ENCODE measurements at regions not wholly inside any gene's neighbourhood (a gene's known extent, or its start where the extent isn't known, plus 50 kb on each side); places are given as distances from the start of the nearest gene placed in this dataset.
A peak's percentile ranks its signal among the peaks of the same experiment; 100 is the strongest.

GRCh38 chr3:195013411-195014361 is 257.3 kb downstream of the XXYLT1 start:
- Histone ChIP-seq H2BK5ac (ENCODE audit: low read depth, low read length, poor library complexity) (no peak overlapping the region), H3K79me1 (ENCODE audit: low read length) (peaks cover 3% of the 10 kb centered on the region), H4K12ac (ENCODE audit: low read depth, low read length) (no peak overlapping the region), H3K4ac (ENCODE audit: low read depth, low read length) (no peak overlapping the region), H3K79me2 (ENCODE audit: control insufficient read depth, insufficient read depth, low read length, poor library complexity) (no peaks in the 10 kb centered on the region), H2BK12ac (ENCODE audit: low read length) (no peak overlapping the region), H3K27me3 (ENCODE audit: insufficient read depth, low read length) (no peaks in the 10 kb centered on the region), H3K4me3 (ENCODE audit: low read depth, low read length) (no peak overlapping the region), H4K91ac (ENCODE audit: low read depth, low read length) (no peak overlapping the region), H2AK5ac (ENCODE audit: low read length) (no peak overlapping the region), H3K14ac (ENCODE audit: low read length) (no peak overlapping the region), H3K4me2 (ENCODE audit: low read length) (no peak overlapping the region), H3K27ac (ENCODE audit: low read depth, low read length) (no peak overlapping the region), H3K4me1 (ENCODE audit: control insufficient read depth in 1 of 2, insufficient read depth in 2 of 2, low read length in 2 of 2) (peaks cover 3 to 7% of the 10 kb centered on the region in 2 experiments), H2AFZ (ENCODE audit: insufficient read depth, low read length, poor library complexity) (no peak overlapping the region), H3K9ac (ENCODE audit: low read length) (no peak overlapping the region), H4K8ac (ENCODE audit: low read depth, low read length) (no peak overlapping the region), H2BK120ac (ENCODE audit: insufficient read depth, low read length, poor library complexity) (no peak overlapping the region), H3K23ac (ENCODE audit: low read length) (no peak overlapping the region), H3K18ac (ENCODE audit: low read length) (no peak overlapping the region), H3K36me3 (ENCODE audit: control insufficient read depth in 1 of 2, insufficient read depth in 2 of 2, low read length in 2 of 2) (no peaks in the 10 kb centered on the region), H3K9me3 (ENCODE audit: insufficient read depth, low read depth, low read length) (peaks cover 6% of the 10 kb centered on the region)
- WGBS (ENCODE audit: extremely low coverage, insufficient coverage, insufficient read length): no CpG with 5 or more reads among the region's 17 CpGs
- DNase-seq: no peak

- Histone ChIP-seq H3K36me3 (ENCODE audit: control insufficient read depth in 1 of 2, insufficient read depth in 2 of 2, low read length in 2 of 2) (no peaks in the 10 kb centered on the region), H3K4me2 (ENCODE audit: low read length) (no peak overlapping the region), H3K9me3 (ENCODE audit: insufficient read depth, low read depth, low read length) (peaks cover 3% of the 10 kb centered on the region), H3K27ac (ENCODE audit: low read depth, low read length) (no peak overlapping the region), H3K14ac (ENCODE audit: low read length) (no peak overlapping the region), H3K4me3 (ENCODE audit: low read depth, low read length) (no peak overlapping the region), H3K9ac (ENCODE audit: low read length) (no peak overlapping the region), H3K4me1 (ENCODE audit: control insufficient read depth in 1 of 2, insufficient read depth in 2 of 2, low read length in 2 of 2) (peaks cover 3 to 7% of the 10 kb centered on the region in 2 experiments), H2AFZ (ENCODE audit: insufficient read depth, low read length, poor library complexity) (no peak overlapping the region), H3K79me2 (ENCODE audit: control insufficient read depth, insufficient read depth, low read length, poor library complexity) (no peaks in the 10 kb centered on the region), H2BK12ac (ENCODE audit: low read length) (no peak overlapping the region), H2BK120ac (ENCODE audit: insufficient read depth, low read length, poor library complexity) (no peak overlapping the region), H4K91ac (ENCODE audit: low read depth, low read length) (no peak overlapping the region), H2BK5ac (ENCODE audit: low read depth, low read length, poor library complexity) (no peak overlapping the region), H3K4ac (ENCODE audit: low read depth, low read length) (no peak overlapping the region), H3K23ac (ENCODE audit: low read length) (no peak overlapping the region), H4K8ac (ENCODE audit: low read depth, low read length) (no peak overlapping the region), H3K18ac (ENCODE audit: low read length) (no peak overlapping the region), H3K27me3 (ENCODE audit: insufficient read depth, low read length) (no peaks in the 10 kb centered on the region), H4K12ac (ENCODE audit: low read depth, low read length) (no peak overlapping the region), H3K79me1 (ENCODE audit: low read length) (peaks cover 3% of the 10 kb centered on the region), H2AK5ac (ENCODE audit: low read length) (no peak overlapping the region)
- peak; percentile 47 to 52 for DNase-seq
- WGBS (ENCODE audit: extremely low coverage, insufficient coverage, insufficient read length): no CpG with 5 or more reads among the region's 5 CpGs
These were observed 255.9 kb downstream of the XXYLT1 start for GRCh38 chr3:195015021-195015420.

GRCh38 chr3:195017151-195017550 is 253.8 kb downstream of the XXYLT1 start:
- Histone ChIP-seq H3K9me3 (ENCODE audit: insufficient read depth, low read depth, low read length) (no peaks in the 10 kb centered on the region), H3K4ac (ENCODE audit: low read depth, low read length) (no peak overlapping the region), H3K18ac (ENCODE audit: low read length) (no peak overlapping the region), H3K14ac (ENCODE audit: low read length) (no peak overlapping the region), H3K9ac (ENCODE audit: low read length) (no peak overlapping the region), H2BK5ac (ENCODE audit: low read depth, low read length, poor library complexity) (no peak overlapping the region), H2BK120ac (ENCODE audit: insufficient read depth, low read length, poor library complexity) (no peak overlapping the region), H3K23ac (ENCODE audit: low read length) (no peak overlapping the region), H2AK5ac (ENCODE audit: low read length) (no peak overlapping the region), H4K12ac (ENCODE audit: low read depth, low read length) (no peak overlapping the region), H4K8ac (ENCODE audit: low read depth, low read length) (no peak overlapping the region), H3K4me1 (ENCODE audit: control insufficient read depth in 1 of 2, insufficient read depth in 2 of 2, low read length in 2 of 2) (peaks cover 3 to 7% of the 10 kb centered on the region in 2 experiments), H3K4me3 (ENCODE audit: low read depth, low read length) (no peak overlapping the region), H3K27ac (ENCODE audit: low read depth, low read length) (no peak overlapping the region), H3K79me1 (ENCODE audit: low read length) (peaks cover 3% of the 10 kb centered on the region), H3K79me2 (ENCODE audit: control insufficient read depth, insufficient read depth, low read length, poor library complexity) (no peaks in the 10 kb centered on the region), H2BK12ac (ENCODE audit: low read length) (no peak overlapping the region), H4K91ac (ENCODE audit: low read depth, low read length) (no peak overlapping the region), H3K27me3 (ENCODE audit: insufficient read depth, low read length) (no peaks in the 10 kb centered on the region), H2AFZ (ENCODE audit: insufficient read depth, low read length, poor library complexity) (no peak overlapping the region), H3K4me2 (ENCODE audit: low read length) (no peak overlapping the region), H3K36me3 (ENCODE audit: control insufficient read depth in 1 of 2, insufficient read depth in 2 of 2, low read length in 2 of 2) (no peaks in the 10 kb centered on the region)
- no peak for DNase-seq
- WGBS (ENCODE audit: extremely low coverage, insufficient coverage, insufficient read length): no CpG with 5 or more reads among the region's 4 CpGs
